Left kidney (tissue), 1 donor: ENCODE measurements at regions not wholly inside any gene's neighbourhood (a gene's known extent, or its start where the extent isn't known, plus 50 kb on each side); places are given as distances from the start of the nearest gene placed in this dataset.

Experiments
- DNase-seq: peaks from one replicate; pipeline ENCODE4 v3.0.0-alpha.2; 2013

- no peak for DNase-seq
Observed at GRCh38 chr10:7027913-7028808, 382.7 kb downstream of the SFMBT2 start.

- no peak for DNase-seq
Observed at GRCh38 chr10:7027237-7027912, 383.5 kb downstream of the SFMBT2 start.

GRCh38 chr10:7026818-7027217, 384.0 kb downstream of the SFMBT2 start:
- no peak for DNase-seq

- no peak for DNase-seq
Observed at GRCh38 chr10:7025296-7025695, 385.5 kb downstream of the SFMBT2 start.

GRCh38 chr10:7015457-7015856, 395.4 kb downstream of the SFMBT2 start:
- no peak for DNase-seq

- no peak for DNase-seq
Observed at GRCh38 chr10:7014721-7015120, 396.1 kb downstream of the SFMBT2 start.

- no peak for DNase-seq
Observed at GRCh38 chr10:7011994-7012393, 398.8 kb downstream of the SFMBT2 start.

GRCh38 chr10:7008645-7009044, 402.2 kb downstream of the SFMBT2 start:
- DNase-seq, result no peak

- no peak for DNase-seq
Observed at GRCh38 chr10:7007600-7008190, 403.1 kb downstream of the SFMBT2 start.

- no peak for DNase-seq
Observed at GRCh38 chr10:7006566-7006965, 404.3 kb downstream of the SFMBT2 start.

- DNase-seq, result no peak
Observed at GRCh38 chr10:7003831-7004395, 406.9 kb downstream of the SFMBT2 start.

GRCh38 chr10:7000061-7000460, 410.8 kb downstream of the SFMBT2 start:
- no peak for DNase-seq

GRCh38 chr10:6999232-6999925, 411.5 kb downstream of the SFMBT2 start:
- no peak for DNase-seq

GRCh38 chr10:6997509-6997908, 413.3 kb downstream of the SFMBT2 start:
- DNase-seq, result no peak

- DNase-seq, result no peak
Observed at GRCh38 chr10:6996431-6996830, 414.4 kb downstream of the SFMBT2 start.

GRCh38 chr10:6995831-6996230, 415.0 kb downstream of the SFMBT2 start:
- no peak for DNase-seq

- no peak for DNase-seq
Observed at GRCh38 chr10:6995341-6995740, 415.3 kb upstream of the PRKCQ start.

GRCh38 chr10:6990891-6991290, 410.8 kb upstream of the PRKCQ start:
- DNase-seq, result no peak

- DNase-seq, result no peak
Observed at GRCh38 chr10:6988654-6989053, 408.6 kb upstream of the PRKCQ start.

- DNase-seq, result peak; percentile 34
Observed at GRCh38 chr10:6987536-6987945, 407.5 kb upstream of the PRKCQ start.

GRCh38 chr10:6986927-6987326, 406.9 kb upstream of the PRKCQ start:
- DNase-seq, result no peak

GRCh38 chr10:6985644-6986043, 405.6 kb upstream of the PRKCQ start:
- no peak for DNase-seq
